ENCODE measurements at regions not wholly inside any gene's neighbourhood (a gene's known extent, or its start where the extent isn't known, plus 50 kb on each side); places are given as distances from the start of the nearest gene placed in this dataset.

GRCh38 chr5:161084115-161084514 lies 232.1 kb upstream of the ATP10B start:
- TF ChIP-seq CTCF (IDR thresholded peaks at IDR 0.05), result no peak
- ATAC-seq (ENCODE audit: low FRiP score) (no peak), DNase-seq (ENCODE audit: low spot score) (no peak)

GRCh38 chr5:161078793-161079192 lies 226.8 kb upstream of the ATP10B start:
- ATAC-seq (ENCODE audit: low FRiP score) (no peak), DNase-seq (ENCODE audit: low spot score) (no peak)
- TF ChIP-seq CTCF (IDR thresholded peaks at IDR 0.05), result no peak

DNA sequence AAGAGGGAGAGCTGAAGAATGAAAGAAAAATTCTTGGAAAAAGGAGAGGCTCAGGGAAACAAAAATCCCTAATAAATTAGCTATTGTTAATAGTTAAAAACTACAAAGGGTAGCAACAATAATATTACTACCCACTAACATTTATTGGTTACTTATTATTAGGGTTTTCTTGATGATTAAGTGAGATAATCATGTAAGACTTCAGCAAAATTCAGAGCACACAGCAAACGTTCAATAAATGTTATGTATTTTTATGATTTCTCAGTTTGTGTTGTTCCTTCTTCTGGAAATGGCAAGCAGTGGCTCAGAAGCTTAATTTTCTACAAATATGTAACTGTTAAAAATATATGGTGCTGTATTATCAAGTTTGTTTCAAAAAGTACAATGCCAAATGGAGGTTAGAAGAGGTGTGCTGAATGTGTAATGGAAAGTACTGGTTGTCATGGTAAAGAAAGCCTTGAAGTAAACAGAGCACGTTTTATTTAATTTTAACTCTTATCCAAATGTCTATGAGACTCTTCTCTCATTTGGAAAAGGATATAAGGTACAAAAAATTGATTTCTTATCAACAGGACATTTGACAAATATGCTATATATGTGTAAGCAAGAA lies 226.0 kb upstream of the ATP10B start:
- no peak for TF ChIP-seq CTCF (IDR thresholded peaks at IDR 0.05)
- DNase-seq (ENCODE audit: low spot score) (no peak), ATAC-seq (ENCODE audit: low FRiP score) (no peak)

- no peak for ATAC-seq (ENCODE audit: low FRiP score)
These were observed 225.5 kb upstream of the ATP10B start for GRCh38 chr5:161077496-161077895.

DNA sequence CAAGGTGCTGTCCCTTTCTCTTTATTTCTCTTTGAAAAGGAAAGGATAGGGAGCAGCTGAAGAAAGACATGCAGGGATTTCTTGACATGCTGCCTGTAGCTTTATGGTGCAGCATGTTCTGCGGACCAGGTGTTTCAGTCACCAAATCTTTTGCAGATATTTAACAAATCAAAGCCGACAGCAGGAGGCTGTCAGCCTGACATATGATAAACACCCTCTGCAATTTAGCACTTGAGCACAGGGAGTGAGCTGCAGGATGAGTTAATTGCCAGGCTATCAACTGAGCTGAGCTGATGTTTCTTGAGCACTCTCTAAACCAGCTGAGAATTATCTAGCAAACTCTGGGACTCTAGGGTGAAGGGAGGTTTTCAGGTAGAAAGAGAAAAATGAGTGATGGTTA lies 212.8 kb upstream of the ATP10B start:
- DNase-seq (ENCODE audit: low spot score) (no peak), ATAC-seq (ENCODE audit: low FRiP score) (no peak)
- TF ChIP-seq CTCF (IDR thresholded peaks at IDR 0.05), result no peak

More at GRCh38 chr5:161077496-161077895, 225.5 kb upstream of the ATP10B start:
- no peak for DNase-seq (ENCODE audit: low spot score)
- TF ChIP-seq CTCF (IDR thresholded peaks at IDR 0.05), result no peak

- ATAC-seq (ENCODE audit: low FRiP score) (no peak), DNase-seq (ENCODE audit: low spot score) (no peak)
- no peak for TF ChIP-seq CTCF (IDR thresholded peaks at IDR 0.05)
These were observed 212.3 kb upstream of the ATP10B start for GRCh38 chr5:161064297-161064696.

GRCh38 chr5:161058781-161059180 lies 206.8 kb upstream of the ATP10B start:
- no peak for ATAC-seq (ENCODE audit: low FRiP score)
- no peak for TF ChIP-seq CTCF (IDR thresholded peaks at IDR 0.05)
- DNase-seq (ENCODE audit: low spot score), result no peak
